DND-41 (cell line): ENCODE measurements at regions not wholly inside any gene's neighbourhood (a gene's known extent, or its start where the extent isn't known, plus 50 kb on each side); places are given as distances from the start of the nearest gene placed in this dataset.
A peak's percentile ranks its signal among the peaks of the same experiment; 100 is the strongest.
"Not testable (repeated sequence)": the region's sequence is repeated elsewhere in the genome, so short reads cannot be mapped to it uniquely, and the experiment has no call there.

ENCODE experiments used
- ATAC-seq: fragments of 200-7000 bp; cut with Tn5 transposase; 3 replicates; pipeline ENCODE4 v1.9.1; 2021; ENCODE audit warnings: low read depth; ENCODE audit not compliant: insufficient read depth
- DNase-seq: peaks from one replicate; pipeline ENCODE4 v3.0.0-alpha.2; 2020
- H2AFZ ChIP-seq: 2 replicates; pipeline ENCODE4 v1.6.0; 2012; ENCODE audit warnings: low read depth, low read length
- H3K27ac ChIP-seq: 2 replicates; pipeline ENCODE4 v1.5.1; 2012; ENCODE audit warnings: low read length, inconsistent platforms
- H3K27me3 ChIP-seq: fragments of 200-600 bp; sonication (generic); 2 replicates; pipeline ENCODE4 v1.6.0; 2012; ENCODE audit warnings: low read length, mild to moderate bottlenecking, inconsistent platforms; ENCODE audit not compliant: insufficient read depth, poor library complexity
- H3K36me3 ChIP-seq: 2 replicates; pipeline ENCODE4 v1.5.1; 2012; ENCODE audit warnings: low read length, inconsistent platforms; ENCODE audit not compliant: insufficient read depth
- H3K4me1 ChIP-seq: 2 replicates; pipeline ENCODE4 v1.5.1; 2012; ENCODE audit warnings: mild to moderate bottlenecking, low read length; ENCODE audit not compliant: insufficient read depth
- H3K4me2 ChIP-seq: 2 replicates; pipeline ENCODE4 v1.6.0; 2012; ENCODE audit warnings: mild to moderate bottlenecking, moderate library complexity, low read length, inconsistent platforms; ENCODE audit not compliant: insufficient read depth
- H3K4me3 ChIP-seq, 2 experiments: fragments of 200-600 bp in 1 of 2; shearing (Covaris generic) in 1 of 2; 2 replicates each; pipeline ENCODE4 v1.5.1; 2012 to 2016; ENCODE audit warnings: inconsistent platforms in 2 of 2, low read length in 2 of 2, mild to moderate bottlenecking in 2 of 2, low read depth in 1 of 2, moderate library complexity in 1 of 2
- H3K79me2 ChIP-seq: 2 replicates; pipeline ENCODE4 v1.6.0; 2012; ENCODE audit warnings: low read length, inconsistent platforms; ENCODE audit not compliant: insufficient read depth
- H3K9ac ChIP-seq: 2 replicates; pipeline ENCODE4 v1.6.0; 2012; ENCODE audit warnings: low read depth, mild to moderate bottlenecking, inconsistent platforms, low read length, moderate library complexity
- H3K9me3 ChIP-seq: 2 replicates; pipeline ENCODE4 v1.5.1; 2012; ENCODE audit warnings: low read length, moderate library complexity, mild to moderate bottlenecking, inconsistent platforms; ENCODE audit not compliant: insufficient read depth, severe bottlenecking
- H4K20me1 ChIP-seq: 2 replicates; pipeline ENCODE4 v1.6.0; 2012; ENCODE audit warnings: low read length; ENCODE audit not compliant: insufficient read depth
- EZH2 ChIP-seq: IDR thresholded peaks from 3 replicates; pipeline ENCODE4 v1.6.1; 2012; ENCODE audit warnings: borderline replicate concordance, low read depth, mild to moderate bottlenecking, moderate library complexity, low read length, inconsistent platforms; ENCODE audit not compliant: severe bottlenecking
- TF ChIP-seq, protein P1 (sequence below): IDR thresholded peaks from 2 replicates; pipeline ENCODE4 v1.5.1; 2012; ENCODE audit warnings: borderline replicate concordance, low read length, moderate library complexity, mild to moderate bottlenecking; ENCODE audit not compliant: poor library complexity, severe bottlenecking; ENCODE audit errors: extremely low read depth

DNA sequence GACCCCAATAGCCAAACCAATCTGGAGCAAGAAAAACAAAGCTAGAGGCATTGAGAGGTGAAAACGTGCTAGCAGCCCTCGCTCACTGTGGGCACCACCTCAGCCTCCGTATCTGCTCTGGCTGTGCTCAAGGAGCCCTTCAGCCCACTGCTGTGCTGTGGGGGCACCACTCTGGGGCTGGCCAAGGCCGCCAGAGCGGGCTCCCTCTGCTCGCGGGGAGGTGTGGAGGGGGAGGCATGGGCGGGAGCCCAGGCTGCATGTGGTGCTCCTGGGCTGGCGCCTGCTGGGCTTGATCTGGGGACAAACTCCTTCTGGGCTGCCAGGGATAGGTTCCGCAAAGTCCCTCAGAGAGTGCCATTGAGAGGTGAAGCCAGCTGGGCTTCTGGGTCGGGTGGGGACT, 1002.0 kb downstream of the GATA3 start:
- peaks cover 13% of the 10 kb centered on the region for H3K4me1 ChIP-seq
- no peak for ATAC-seq
- no peak overlapping the region for H2AFZ ChIP-seq

DNA sequence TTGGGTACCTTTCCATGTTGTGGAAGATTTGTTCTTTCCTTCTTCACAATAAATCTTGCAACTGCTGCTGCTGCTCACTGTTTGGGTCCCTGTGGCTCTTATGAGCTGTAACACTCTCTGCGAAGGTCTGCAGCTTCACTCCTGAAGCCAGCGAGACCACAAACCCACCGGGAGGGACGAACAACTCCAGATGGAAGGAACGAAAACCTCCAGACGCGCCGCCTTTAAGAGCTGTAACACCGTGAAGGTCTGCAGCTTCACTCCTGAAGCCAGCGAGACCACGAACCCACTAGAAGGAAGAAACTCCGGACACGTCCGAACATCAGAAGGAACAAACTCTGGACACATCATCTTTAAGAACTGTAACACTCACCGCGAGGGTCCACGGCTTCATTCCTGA, 1002.8 kb downstream of the GATA3 start:
- not testable (repeated sequence) for H3K36me3 ChIP-seq, H3K9me3 ChIP-seq, H3K9ac ChIP-seq, H2AFZ ChIP-seq, H4K20me1 ChIP-seq, H3K79me2 ChIP-seq, H3K27ac ChIP-seq, H3K4me2 ChIP-seq, DNase-seq, H3K4me3 ChIP-seq, ATAC-seq, H3K27me3 ChIP-seq
- H3K4me1 ChIP-seq = peaks cover 13% of the 10 kb centered on the region

More for the DNA sequence above, 1002.0 kb downstream of the GATA3 start:
- no peak overlapping the region for H3K9ac ChIP-seq
- no peak for TF ChIP-seq EZH2
- no peaks in the 10 kb centered on the region for H3K27me3 ChIP-seq
- H3K36me3 ChIP-seq = no peaks in the 10 kb centered on the region
- no peaks in the 10 kb centered on the region for H4K20me1 ChIP-seq
- H3K4me2 ChIP-seq = no peak overlapping the region
- H3K4me3 ChIP-seq = no peak overlapping the region
- H3K79me2 ChIP-seq = no peaks in the 10 kb centered on the region
- peaks cover 3% of the 10 kb centered on the region for H3K9me3 ChIP-seq
- H3K27ac ChIP-seq = no peak overlapping the region
- DNase-seq = no peak

DNA sequence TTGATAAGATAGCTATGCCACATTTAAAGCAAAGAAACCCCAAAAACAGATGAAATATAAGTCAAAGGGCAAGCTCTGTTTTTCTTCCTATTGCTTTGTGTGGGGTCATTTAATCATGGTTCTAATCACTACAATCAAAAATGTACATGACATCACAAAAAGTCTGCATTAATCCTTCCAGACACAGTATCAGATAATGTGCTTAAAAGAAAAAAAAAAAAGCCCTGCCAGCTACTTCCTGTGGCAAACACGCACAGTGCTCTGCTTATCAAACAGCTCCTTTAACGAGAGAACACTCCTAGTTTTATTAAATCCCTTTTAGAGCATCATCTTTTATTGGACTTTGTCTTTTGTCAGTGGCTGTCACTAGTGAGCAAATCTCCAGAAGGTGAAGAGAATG, 1005.8 kb downstream of the GATA3 start:
- H3K27ac ChIP-seq = no peak overlapping the region
- DNase-seq (no peak), ATAC-seq (peak; percentile 66; the same call in 2 of the 3 replicates)

DNA sequence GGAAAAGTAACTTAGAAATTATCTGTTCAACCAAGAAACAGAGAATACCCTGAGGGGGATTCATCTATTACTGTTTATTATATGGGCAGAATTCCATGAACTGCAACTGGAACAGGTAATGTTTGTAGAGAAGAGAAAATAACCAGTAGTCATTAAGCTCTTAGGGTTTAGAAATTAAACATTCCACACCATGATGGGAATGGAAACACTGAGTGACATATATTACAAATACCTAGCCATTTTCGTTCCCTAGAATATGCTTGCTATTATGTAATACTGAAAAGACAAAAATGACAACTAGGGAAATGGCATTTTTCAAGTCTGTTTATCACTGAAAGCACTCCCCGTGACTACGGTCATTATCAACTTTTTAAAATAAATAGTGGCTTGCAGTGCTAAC, 1007.4 kb downstream of the GATA3 start:
- TF ChIP-seq, protein P1, sequence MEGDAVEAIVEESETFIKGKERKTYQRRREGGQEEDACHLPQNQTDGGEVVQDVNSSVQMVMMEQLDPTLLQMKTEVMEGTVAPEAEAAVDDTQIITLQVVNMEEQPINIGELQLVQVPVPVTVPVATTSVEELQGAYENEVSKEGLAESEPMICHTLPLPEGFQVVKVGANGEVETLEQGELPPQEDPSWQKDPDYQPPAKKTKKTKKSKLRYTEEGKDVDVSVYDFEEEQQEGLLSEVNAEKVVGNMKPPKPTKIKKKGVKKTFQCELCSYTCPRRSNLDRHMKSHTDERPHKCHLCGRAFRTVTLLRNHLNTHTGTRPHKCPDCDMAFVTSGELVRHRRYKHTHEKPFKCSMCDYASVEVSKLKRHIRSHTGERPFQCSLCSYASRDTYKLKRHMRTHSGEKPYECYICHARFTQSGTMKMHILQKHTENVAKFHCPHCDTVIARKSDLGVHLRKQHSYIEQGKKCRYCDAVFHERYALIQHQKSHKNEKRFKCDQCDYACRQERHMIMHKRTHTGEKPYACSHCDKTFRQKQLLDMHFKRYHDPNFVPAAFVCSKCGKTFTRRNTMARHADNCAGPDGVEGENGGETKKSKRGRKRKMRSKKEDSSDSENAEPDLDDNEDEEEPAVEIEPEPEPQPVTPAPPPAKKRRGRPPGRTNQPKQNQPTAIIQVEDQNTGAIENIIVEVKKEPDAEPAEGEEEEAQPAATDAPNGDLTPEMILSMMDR = no peak
- TF ChIP-seq EZH2 = no peak
- H3K4me3 ChIP-seq = no peak overlapping the region
- H3K79me2 ChIP-seq = no peaks in the 10 kb centered on the region
- H3K9ac ChIP-seq = no peak overlapping the region
- no peak for ATAC-seq
- peaks cover 13% of the 10 kb centered on the region for H3K4me1 ChIP-seq
- no peaks in the 10 kb centered on the region for H3K9me3 ChIP-seq
- H3K36me3 ChIP-seq = no peaks in the 10 kb centered on the region
- DNase-seq = no peak
- H2AFZ ChIP-seq = no peak overlapping the region
- no peaks in the 10 kb centered on the region for H4K20me1 ChIP-seq
- no peaks in the 10 kb centered on the region for H3K27me3 ChIP-seq
- no peak overlapping the region for H3K27ac ChIP-seq
- no peak overlapping the region for H3K4me2 ChIP-seq

More for the DNA sequence above, 1005.8 kb downstream of the GATA3 start:
- no peaks in the 10 kb centered on the region for H3K27me3 ChIP-seq
- peak overlapping the region; percentile 24; the same call in 1 of the 2 replicates for H3K4me2 ChIP-seq
- peaks cover 3% of the 10 kb centered on the region for H3K9me3 ChIP-seq
- H3K36me3 ChIP-seq = no peaks in the 10 kb centered on the region
- H4K20me1 ChIP-seq = no peaks in the 10 kb centered on the region
- H2AFZ ChIP-seq = 0 out of 2 replicates have a peak overlapping the region, but pooled peaks have one; percentile 6
- H3K79me2 ChIP-seq = no peaks in the 10 kb centered on the region
- peaks cover 13% of the 10 kb centered on the region for H3K4me1 ChIP-seq
- no peak overlapping the region for H3K4me3 ChIP-seq
- TF ChIP-seq, protein P1 = no peak
- no peak for TF ChIP-seq EZH2
- no peak overlapping the region for H3K9ac ChIP-seq
